ENCODE measurements at regions not wholly inside any gene's neighbourhood (a gene's known extent, or its start where the extent isn't known, plus 50 kb on each side); places are given as distances from the start of the nearest gene placed in this dataset.

DNA sequence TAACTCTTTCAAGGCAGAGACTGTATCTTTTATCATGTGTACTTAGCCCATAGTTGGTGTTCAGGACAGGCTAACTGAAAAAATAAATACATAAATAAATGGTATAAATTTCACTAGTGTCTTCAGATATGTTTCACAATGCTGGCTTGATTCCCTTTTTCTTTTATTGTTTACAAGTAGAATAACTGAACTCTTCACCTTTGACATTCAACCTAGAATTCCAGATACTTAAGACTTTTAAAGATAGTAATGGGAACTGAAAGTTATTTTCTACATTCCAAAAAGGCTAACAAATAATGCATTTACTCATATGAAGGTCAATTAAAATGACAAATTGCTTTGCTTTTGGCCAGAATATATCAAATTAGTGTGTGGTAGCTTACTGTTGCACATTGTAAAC lies 411.3 kb upstream of the TENM4 start:
- no peak for TF ChIP-seq POLR2AphosphoS5 (IDR thresholded peaks at IDR 0.05; ENCODE audit: low read depth, low read length)
- no peak for TF ChIP-seq POLR2A (IDR thresholded peaks at IDR 0.05; ENCODE audit: low read depth, low read length)

Data from GM12892 (cell line).